ENCODE measurements at regions not wholly inside any gene's neighbourhood (a gene's known extent, or its start where the extent isn't known, plus 50 kb on each side); places are given as distances from the start of the nearest gene placed in this dataset.
A peak's percentile ranks its signal among the peaks of the same experiment; 100 is the strongest.

DNA sequence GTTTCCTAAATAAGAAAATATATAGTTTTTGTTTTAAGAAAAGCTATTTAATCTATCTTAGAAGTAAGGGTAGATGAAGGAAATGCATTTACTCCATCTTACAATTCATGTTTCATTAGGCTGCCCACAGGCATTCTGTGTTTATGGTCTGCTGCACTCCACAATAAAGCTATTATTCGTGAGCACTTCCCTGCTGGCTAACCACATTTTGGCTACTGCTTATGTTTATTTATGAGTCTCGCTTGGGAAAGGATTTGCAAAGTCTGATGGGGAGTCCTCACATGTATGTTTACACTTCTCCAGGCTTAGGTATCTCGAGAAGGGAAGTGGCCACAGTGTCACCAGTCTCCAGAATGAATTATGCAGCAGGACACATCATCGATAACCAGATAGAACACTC lies 260.8 kb upstream of the VCX start:
- intact Hi-C loops (cut with DNase I): no loop called here

DNA sequence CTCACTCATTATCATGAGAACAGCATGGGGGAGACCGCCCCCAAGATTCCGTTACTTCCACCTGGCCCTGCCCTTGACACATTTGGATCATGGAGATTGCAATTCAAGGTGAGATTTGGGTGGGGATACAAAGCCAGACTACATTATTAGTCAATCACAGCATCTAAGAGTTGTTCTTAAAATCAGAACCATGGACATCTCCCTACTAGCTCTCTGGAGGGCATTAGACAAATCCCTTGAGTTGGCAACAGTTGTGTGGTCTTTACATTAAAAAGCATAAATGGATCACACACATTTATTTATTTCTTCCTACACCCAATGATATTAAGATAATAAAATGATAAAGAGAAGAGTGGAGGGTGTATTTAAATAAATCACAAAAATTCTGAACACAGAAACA lies 262.8 kb upstream of the VCX start:
- ATAC-seq (no peak), DNase-seq (no peak)
- 42 to 56% methylated on average over 2 of the region's 2 CpGs for WGBS, 2 donors
- no peaks in the 10 kb centered on the region for H3K4me1 ChIP-seq
- no peaks in the 10 kb centered on the region for H3K27me3 ChIP-seq
- intact Hi-C loops (cut with DNase I): no loop called here
- no peaks in the 10 kb centered on the region for H3K9me3 ChIP-seq
- no peak overlapping the region for H3K4me3 ChIP-seq
- TF ChIP-seq, protein P1, sequence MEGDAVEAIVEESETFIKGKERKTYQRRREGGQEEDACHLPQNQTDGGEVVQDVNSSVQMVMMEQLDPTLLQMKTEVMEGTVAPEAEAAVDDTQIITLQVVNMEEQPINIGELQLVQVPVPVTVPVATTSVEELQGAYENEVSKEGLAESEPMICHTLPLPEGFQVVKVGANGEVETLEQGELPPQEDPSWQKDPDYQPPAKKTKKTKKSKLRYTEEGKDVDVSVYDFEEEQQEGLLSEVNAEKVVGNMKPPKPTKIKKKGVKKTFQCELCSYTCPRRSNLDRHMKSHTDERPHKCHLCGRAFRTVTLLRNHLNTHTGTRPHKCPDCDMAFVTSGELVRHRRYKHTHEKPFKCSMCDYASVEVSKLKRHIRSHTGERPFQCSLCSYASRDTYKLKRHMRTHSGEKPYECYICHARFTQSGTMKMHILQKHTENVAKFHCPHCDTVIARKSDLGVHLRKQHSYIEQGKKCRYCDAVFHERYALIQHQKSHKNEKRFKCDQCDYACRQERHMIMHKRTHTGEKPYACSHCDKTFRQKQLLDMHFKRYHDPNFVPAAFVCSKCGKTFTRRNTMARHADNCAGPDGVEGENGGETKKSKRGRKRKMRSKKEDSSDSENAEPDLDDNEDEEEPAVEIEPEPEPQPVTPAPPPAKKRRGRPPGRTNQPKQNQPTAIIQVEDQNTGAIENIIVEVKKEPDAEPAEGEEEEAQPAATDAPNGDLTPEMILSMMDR (IDR thresholded peaks at IDR 0.05): no peak
- no peaks in the 10 kb centered on the region for H3K36me3 ChIP-seq
- no peak overlapping the region for H3K27ac ChIP-seq

More for the DNA sequence above, 260.8 kb upstream of the VCX start:
- Histone ChIP-seq H3K4me3 (no peak overlapping the region), H3K27ac (no peak overlapping the region), H3K27me3 (no peaks in the 10 kb centered on the region), H3K4me1 (no peaks in the 10 kb centered on the region), H3K36me3 (no peaks in the 10 kb centered on the region), H3K9me3 (no peaks in the 10 kb centered on the region)
- DNase-seq: no peak
- no peak for ATAC-seq
- 54 to 59% methylated on average over 4 of the region's 4 CpGs for WGBS, 2 donors
- TF ChIP-seq, protein P1 (IDR thresholded peaks at IDR 0.05): no peak

DNA sequence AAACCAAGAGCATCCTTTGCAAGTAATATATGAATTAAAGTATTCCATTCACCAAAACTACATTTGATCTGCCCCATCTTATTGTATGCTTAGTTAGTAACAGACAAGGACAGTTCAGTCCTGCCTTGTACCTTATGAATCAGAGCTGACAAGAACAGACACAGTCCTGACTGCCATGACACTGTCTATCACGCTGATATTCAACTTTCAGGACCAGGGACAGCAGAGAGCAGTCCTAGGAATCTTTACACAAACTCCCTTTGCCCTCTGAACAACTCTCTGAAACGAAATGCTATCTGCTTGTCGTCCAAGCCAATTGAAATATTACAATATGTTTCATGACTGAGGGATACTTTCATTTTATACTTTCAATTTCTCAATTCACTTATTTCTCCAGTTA lies 268.6 kb upstream of the VCX start:
- no peak overlapping the region for H3K27ac ChIP-seq
- no peaks in the 10 kb centered on the region for H3K9me3 ChIP-seq
- DNase-seq (peak in 1 of 2 donors; percentile 2), ATAC-seq (no peak)
- H3K4me1 ChIP-seq: no peaks in the 10 kb centered on the region
- TF ChIP-seq, protein P1 (IDR thresholded peaks at IDR 0.05): no peak
- H3K27me3 ChIP-seq: no peaks in the 10 kb centered on the region
- intact Hi-C loops (cut with DNase I): no loop called here
- no peaks in the 10 kb centered on the region for H3K36me3 ChIP-seq
- H3K4me3 ChIP-seq: no peak overlapping the region
- WGBS, 2 donors: 0 to 2% methylated on average over 3 of the region's 3 CpGs

DNA sequence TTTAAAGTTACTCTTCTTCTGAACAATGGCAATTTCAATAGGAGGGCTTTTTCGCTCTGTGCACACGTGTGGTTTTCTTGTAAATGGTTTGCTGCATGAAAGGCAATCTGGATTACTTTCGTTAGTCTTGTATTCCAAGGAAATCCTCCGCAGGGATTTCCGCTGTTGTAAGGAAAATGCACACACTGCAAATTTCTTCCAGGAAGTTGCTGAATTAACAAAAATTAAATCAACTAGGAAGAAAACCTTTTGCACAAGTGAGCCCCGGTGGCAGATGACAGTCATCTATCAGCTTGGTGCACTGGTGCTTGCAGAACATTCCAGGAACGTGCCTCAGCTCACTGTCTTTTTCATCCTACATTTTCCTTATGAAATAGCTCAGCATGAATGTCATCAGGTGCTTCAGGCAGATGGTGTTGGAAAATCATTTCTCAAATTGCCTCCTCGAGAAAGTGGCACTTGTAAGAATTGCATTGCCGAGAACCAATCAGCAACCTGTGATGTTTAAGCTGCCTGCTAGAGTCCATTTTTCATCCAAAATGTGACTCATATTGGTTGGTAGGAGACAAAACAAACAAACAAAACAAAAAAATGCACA lies 272.4 kb upstream of the VCX start:
- WGBS, 2 donors: 66 to 78% methylated on average over 9 of the region's 9 CpGs
- TF ChIP-seq, protein P1 (IDR thresholded peaks at IDR 0.05): no peak
- intact Hi-C loops (cut with DNase I): no loop called here
- Histone ChIP-seq H3K27me3 (no peaks in the 10 kb centered on the region), H3K4me1 (no peaks in the 10 kb centered on the region), H3K9me3 (no peaks in the 10 kb centered on the region), H3K36me3 (no peaks in the 10 kb centered on the region), H3K27ac (no peak overlapping the region), H3K4me3 (no peak overlapping the region)
- DNase-seq (no peak), ATAC-seq (no peak)

All from heart right ventricle (tissue), 16 donors.